Astrocyte (in vitro differentiated cells and primary cell): ENCODE measurements at regions not wholly inside any gene's neighbourhood (a gene's known extent, or its start where the extent isn't known, plus 50 kb on each side); places are given as distances from the start of the nearest gene placed in this dataset.

Experiments used
- DNase-seq: peaks from one replicate; pipeline ENCODE4 v3.0.0-alpha.2; 2010; ENCODE audit warnings: low read depth
- FAIRE-seq: peaks from 2 replicates; lab custom pipeline; 2011; peaks lifted over from hg19 to GRCh38; lab: Jason Lieb, UNC
- H2AFZ ChIP-seq: 2 replicates; pipeline ENCODE4 v1.6.0; 2012; ENCODE audit warnings: low read depth, low read length, inconsistent platforms
- H3K27ac ChIP-seq: 2 replicates; pipeline ENCODE4 v1.5.1; 2011; ENCODE audit warnings: low read depth, low read length, inconsistent platforms
- H3K27me3 ChIP-seq: 2 replicates; pipeline ENCODE4 v1.6.0; 2011; ENCODE audit warnings: low read length, inconsistent platforms; ENCODE audit not compliant: insufficient read depth
- H3K36me3 ChIP-seq: 2 replicates; pipeline ENCODE4 v1.5.1; 2011; ENCODE audit warnings: low read length, inconsistent platforms; ENCODE audit not compliant: insufficient read depth
- H3K4me1 ChIP-seq: 2 replicates; pipeline ENCODE4 v1.5.1; 2011; ENCODE audit warnings: low read length, inconsistent platforms; ENCODE audit not compliant: insufficient read depth
- H3K4me2 ChIP-seq: 2 replicates; pipeline ENCODE4 v1.6.0; 2012; ENCODE audit warnings: low read length, inconsistent platforms
- H3K4me3 ChIP-seq: 2 replicates; pipeline ENCODE4 v1.5.1; 2011; ENCODE audit warnings: low read depth, mild to moderate bottlenecking, low read length, inconsistent platforms; ENCODE audit not compliant: insufficient read depth
- H3K79me2 ChIP-seq: 2 replicates; pipeline ENCODE4 v1.6.0; 2012; ENCODE audit warnings: mild to moderate bottlenecking, low read length, inconsistent platforms; ENCODE audit not compliant: insufficient read depth
- H3K9ac ChIP-seq: 2 replicates; pipeline ENCODE4 v1.6.0; 2012; ENCODE audit warnings: mild to moderate bottlenecking, low read length, inconsistent platforms
- H3K9me3 ChIP-seq: 2 replicates; pipeline ENCODE4 v1.5.1; 2012; ENCODE audit warnings: low read depth, mild to moderate bottlenecking, low read length, inconsistent platforms; ENCODE audit not compliant: insufficient read depth
- H4K20me1 ChIP-seq: 2 replicates; pipeline ENCODE4 v1.6.0; 2012; ENCODE audit warnings: low read length, inconsistent platforms; ENCODE audit not compliant: insufficient read depth
- H3K27ac Mint-ChIP-seq: one replicate; pipeline ENCODE4 v1.8.0; 2021; ENCODE audit warnings: mild to moderate bottlenecking, mixed read lengths; ENCODE audit not compliant: unreplicated experiment
- H3K27me3 Mint-ChIP-seq: one replicate; pipeline ENCODE4 v1.8.0; 2021; ENCODE audit warnings: low read depth, mixed read lengths; ENCODE audit not compliant: unreplicated experiment
- H3K36me3 Mint-ChIP-seq: one replicate; pipeline ENCODE4 v1.8.0; 2021; ENCODE audit warnings: low read depth, mixed read lengths; ENCODE audit not compliant: unreplicated experiment
- H3K4me1 Mint-ChIP-seq: one replicate; pipeline ENCODE4 v1.8.0; 2021; ENCODE audit warnings: low read depth, mixed read lengths; ENCODE audit not compliant: unreplicated experiment
- H3K4me3 Mint-ChIP-seq: one replicate; pipeline ENCODE4 v1.8.0; 2021; ENCODE audit warnings: mild to moderate bottlenecking, moderate library complexity, mixed read lengths; ENCODE audit not compliant: unreplicated experiment
- H3K9me3 Mint-ChIP-seq: one replicate; pipeline ENCODE4 v1.8.0; 2021; ENCODE audit warnings: mild to moderate bottlenecking, mixed read lengths; ENCODE audit not compliant: unreplicated experiment
- CTCF ChIP-seq: IDR thresholded peaks from 2 replicates; pipeline ENCODE4 v1.5.1; 2011; ENCODE audit warnings: low read depth, mild to moderate bottlenecking, inconsistent platforms, low read length, moderate library complexity; ENCODE audit not compliant: insufficient read depth
- EZH2 ChIP-seq: IDR thresholded peaks from 2 replicates; pipeline ENCODE4 v1.6.1; 2012; ENCODE audit warnings: mild to moderate bottlenecking, low read length, inconsistent platforms; ENCODE audit not compliant: insufficient read depth

GRCh38 chr2:149737896-149738295, 150.3 kb upstream of the MMADHC start:
- H3K4me1 Mint-ChIP-seq, result peaks cover 32% of the 10 kb centered on the region
- no peak for TF ChIP-seq EZH2
- DNase-seq (no peak), FAIRE-seq (no peak)
- H3K4me3 Mint-ChIP-seq, result no peak overlapping the region
- Histone ChIP-seq H4K20me1 (no peaks in the 10 kb centered on the region), H3K36me3 (no peaks in the 10 kb centered on the region), H2AFZ (no peak overlapping the region), H3K4me1 (peaks cover 23% of the 10 kb centered on the region), H3K27ac (no peak overlapping the region), H3K4me2 (no peak overlapping the region), H3K27me3 (no peaks in the 10 kb centered on the region), H3K9me3 (peaks cover 3% of the 10 kb centered on the region), H3K9ac (no peak overlapping the region), H3K4me3 (no peak overlapping the region), H3K79me2 (no peaks in the 10 kb centered on the region)
- H3K27ac Mint-ChIP-seq, result no peak overlapping the region
- H3K9me3 Mint-ChIP-seq, result peaks cover 6% of the 10 kb centered on the region
- H3K36me3 Mint-ChIP-seq, result no peaks in the 10 kb centered on the region
- no peaks in the 10 kb centered on the region for H3K27me3 Mint-ChIP-seq

- Histone ChIP-seq H3K4me2 (no peak overlapping the region), H3K27ac (no peak overlapping the region), H3K4me1 (peaks cover 25% of the 10 kb centered on the region), H2AFZ (no peak overlapping the region), H3K4me3 (no peak overlapping the region), H3K36me3 (no peaks in the 10 kb centered on the region), H3K27me3 (no peaks in the 10 kb centered on the region), H3K9ac (no peak overlapping the region), H3K9me3 (peaks cover 3% of the 10 kb centered on the region), H4K20me1 (no peaks in the 10 kb centered on the region), H3K79me2 (no peaks in the 10 kb centered on the region)
- no peak overlapping the region for H3K4me3 Mint-ChIP-seq
- H3K36me3 Mint-ChIP-seq, result no peaks in the 10 kb centered on the region
- DNase-seq, result peak; percentile 43
- TF ChIP-seq EZH2 (no peak), CTCF (no peak)
- no peaks in the 10 kb centered on the region for H3K27me3 Mint-ChIP-seq
- no peak overlapping the region for H3K27ac Mint-ChIP-seq
- H3K4me1 Mint-ChIP-seq, result peaks cover 32% of the 10 kb centered on the region
- peaks cover 6% of the 10 kb centered on the region for H3K9me3 Mint-ChIP-seq
- no peak for FAIRE-seq
These were observed 147.8 kb upstream of the MMADHC start for GRCh38 chr2:149735237-149735958.

- Mint-ChIP-seq H3K27ac (peak overlapping the region; percentile 90), H3K9me3 (peaks cover 6% of the 10 kb centered on the region), H3K36me3 (no peaks in the 10 kb centered on the region), H3K27me3 (no peaks in the 10 kb centered on the region), H3K4me1 (peaks cover 30% of the 10 kb centered on the region), H3K4me3 (no peak overlapping the region)
- Histone ChIP-seq H4K20me1 (no peaks in the 10 kb centered on the region), H3K4me2 (peak overlapping the region; percentile 33), H3K27ac (peak overlapping the region; percentile 44), H3K79me2 (no peaks in the 10 kb centered on the region), H3K36me3 (no peaks in the 10 kb centered on the region), H3K4me3 (no peak overlapping the region), H3K27me3 (no peaks in the 10 kb centered on the region), H2AFZ (no peak overlapping the region), H3K9me3 (peaks cover 3% of the 10 kb centered on the region), H3K9ac (no peak overlapping the region), H3K4me1 (peaks cover 24% of the 10 kb centered on the region)
- peak; percentile 84 for DNase-seq
- peak; percentile 50 for FAIRE-seq
- TF ChIP-seq CTCF, result no peak
- TF ChIP-seq EZH2, result no peak
These were observed 146.5 kb upstream of the MMADHC start for GRCh38 chr2:149733936-149734685.
